RWPE2 (cell line): ENCODE measurements at regions not wholly inside any gene's neighbourhood (a gene's known extent, or its start where the extent isn't known, plus 50 kb on each side); places are given as distances from the start of the nearest gene placed in this dataset.

Experiments used
- ATAC-seq: fragments of 200-7000 bp; cut with Tn5 transposase; 3 replicates; pipeline ENCODE4 v1.9.1; 2021; ENCODE audit warnings: low read depth
- DNase-seq: peaks from one replicate; pipeline ENCODE4 v3.0.0-alpha.2; 2020; ENCODE audit warnings: low spot score
- H3K27ac ChIP-seq: fragments of 450-650 bp; 2 replicates; pipeline ENCODE4 v1.5.1; 2017; ENCODE audit warnings: mild to moderate bottlenecking; ENCODE audit not compliant: poor library complexity, severe bottlenecking
- H3K27me3 ChIP-seq: fragments of 250-450 bp; sonication (Bioruptor Pico); 2 replicates; pipeline ENCODE4 v1.5.1; 2021; ENCODE audit warnings: mild to moderate bottlenecking, moderate library complexity; ENCODE audit not compliant: insufficient read depth, poor library complexity, severe bottlenecking
- H3K36me3 ChIP-seq: fragments of 250-450 bp; sonication (Bioruptor Pico); 2 replicates; pipeline ENCODE4 v1.5.1; 2020; ENCODE audit warnings: low read depth, mild to moderate bottlenecking, moderate library complexity
- H3K4me1 ChIP-seq: fragments of 250-450 bp; sonication (Bioruptor Pico); 2 replicates; pipeline ENCODE4 v1.5.1; 2021; ENCODE audit warnings: mild to moderate bottlenecking, moderate library complexity; ENCODE audit not compliant: insufficient read depth, poor library complexity, severe bottlenecking
- H3K4me3 ChIP-seq: fragments of 250-450 bp; sonication (Bioruptor Pico); 2 replicates; pipeline ENCODE4 v1.5.1; 2021; ENCODE audit warnings: mild to moderate bottlenecking, moderate library complexity; ENCODE audit not compliant: severe bottlenecking
- H3K9me3 ChIP-seq: fragments of 250-450 bp; sonication (Bioruptor Pico); 2 replicates; pipeline ENCODE4 v1.5.1; 2021; ENCODE audit warnings: mild to moderate bottlenecking, moderate library complexity; ENCODE audit not compliant: severe bottlenecking
- TF ChIP-seq, protein P1 (sequence below): fragments of 450-650 bp; IDR thresholded peaks from one replicate; pipeline ENCODE4 v1.5.1; 2017; ENCODE audit warnings: mild to moderate bottlenecking, moderate library complexity; ENCODE audit not compliant: poor library complexity, severe bottlenecking

DNA sequence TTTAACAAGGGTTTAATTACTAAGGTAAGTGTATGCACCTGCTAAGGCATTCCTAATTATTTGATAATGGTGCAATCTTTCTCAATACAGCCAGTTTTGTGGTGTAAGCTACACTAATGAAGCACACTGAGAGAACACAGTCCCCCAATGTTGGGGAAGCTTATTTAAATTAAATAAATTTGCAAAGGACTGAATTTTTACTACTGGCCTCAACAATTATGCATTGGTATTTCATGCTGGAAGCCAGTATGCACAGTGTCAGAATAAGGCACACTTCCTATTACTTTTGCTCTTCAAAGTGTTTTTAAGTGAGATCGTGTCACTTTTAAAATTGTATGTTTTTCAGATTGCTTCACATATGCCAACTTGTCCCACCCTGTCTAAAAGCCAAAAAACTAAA is 103.2 kb upstream of the ZNF521 start:
- H3K4me3 ChIP-seq, result no peak overlapping the region
- no peak for ATAC-seq

DNA sequence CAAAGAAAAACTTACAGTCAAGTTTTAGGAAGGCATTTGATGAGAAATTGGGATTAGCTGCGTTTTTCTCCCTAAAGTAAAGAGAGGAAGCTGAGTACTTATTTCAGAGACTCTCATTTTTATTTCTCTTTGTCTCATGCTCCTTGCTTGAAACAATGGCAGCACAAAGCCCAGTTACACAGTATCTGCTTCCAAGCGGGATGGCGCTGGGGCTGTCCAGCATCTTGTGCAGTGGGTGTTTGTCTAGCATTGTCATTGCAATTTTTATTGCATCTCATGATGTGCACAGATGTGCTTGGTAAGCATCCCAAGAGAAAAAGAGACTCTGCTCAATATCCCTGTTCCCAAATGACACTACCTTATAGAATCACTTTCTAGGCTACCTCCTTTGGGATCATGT is 102.8 kb upstream of the ZNF521 start:
- DNase-seq, result no peak
- Histone ChIP-seq H3K4me3 (no peak overlapping the region), H3K9me3 (no peaks in the 10 kb centered on the region), H3K4me1 (no peaks in the 10 kb centered on the region), H3K27me3 (no peaks in the 10 kb centered on the region), H3K27ac (no peak overlapping the region), H3K36me3 (no peaks in the 10 kb centered on the region)
- no peak for ATAC-seq
- TF ChIP-seq, protein P1, sequence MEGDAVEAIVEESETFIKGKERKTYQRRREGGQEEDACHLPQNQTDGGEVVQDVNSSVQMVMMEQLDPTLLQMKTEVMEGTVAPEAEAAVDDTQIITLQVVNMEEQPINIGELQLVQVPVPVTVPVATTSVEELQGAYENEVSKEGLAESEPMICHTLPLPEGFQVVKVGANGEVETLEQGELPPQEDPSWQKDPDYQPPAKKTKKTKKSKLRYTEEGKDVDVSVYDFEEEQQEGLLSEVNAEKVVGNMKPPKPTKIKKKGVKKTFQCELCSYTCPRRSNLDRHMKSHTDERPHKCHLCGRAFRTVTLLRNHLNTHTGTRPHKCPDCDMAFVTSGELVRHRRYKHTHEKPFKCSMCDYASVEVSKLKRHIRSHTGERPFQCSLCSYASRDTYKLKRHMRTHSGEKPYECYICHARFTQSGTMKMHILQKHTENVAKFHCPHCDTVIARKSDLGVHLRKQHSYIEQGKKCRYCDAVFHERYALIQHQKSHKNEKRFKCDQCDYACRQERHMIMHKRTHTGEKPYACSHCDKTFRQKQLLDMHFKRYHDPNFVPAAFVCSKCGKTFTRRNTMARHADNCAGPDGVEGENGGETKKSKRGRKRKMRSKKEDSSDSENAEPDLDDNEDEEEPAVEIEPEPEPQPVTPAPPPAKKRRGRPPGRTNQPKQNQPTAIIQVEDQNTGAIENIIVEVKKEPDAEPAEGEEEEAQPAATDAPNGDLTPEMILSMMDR, result no peak

More for the DNA sequence above, 103.2 kb upstream of the ZNF521 start:
- Histone ChIP-seq H3K9me3 (no peaks in the 10 kb centered on the region), H3K27ac (no peak overlapping the region), H3K36me3 (no peaks in the 10 kb centered on the region), H3K27me3 (no peaks in the 10 kb centered on the region), H3K4me1 (no peaks in the 10 kb centered on the region)
- TF ChIP-seq, protein P1, result no peak
- no peak for DNase-seq

DNA sequence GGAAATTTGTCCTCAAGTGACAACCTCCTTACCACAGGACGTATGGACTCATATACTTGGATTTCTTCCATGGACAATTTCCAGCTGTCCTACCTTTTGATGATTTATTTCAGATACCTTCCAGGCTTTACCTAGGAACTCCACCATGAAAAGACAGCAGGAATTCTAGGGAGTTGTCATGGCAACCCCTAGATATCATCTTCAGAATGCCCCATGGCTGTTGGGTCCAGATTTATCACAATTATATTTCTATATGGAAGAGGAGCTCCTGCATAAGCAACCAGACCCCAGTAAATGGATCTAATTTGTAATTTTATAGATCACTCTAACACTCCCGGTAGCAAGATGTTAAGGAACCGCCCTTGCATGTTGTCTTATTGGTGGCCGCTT is 102.3 kb upstream of the ZNF521 start:
- Histone ChIP-seq H3K27me3 (no peaks in the 10 kb centered on the region), H3K27ac (no peak overlapping the region), H3K9me3 (no peaks in the 10 kb centered on the region), H3K4me1 (no peaks in the 10 kb centered on the region), H3K4me3 (no peak overlapping the region), H3K36me3 (no peaks in the 10 kb centered on the region)
- ATAC-seq, result no peak
- TF ChIP-seq, protein P1, result no peak
- no peak for DNase-seq

DNA sequence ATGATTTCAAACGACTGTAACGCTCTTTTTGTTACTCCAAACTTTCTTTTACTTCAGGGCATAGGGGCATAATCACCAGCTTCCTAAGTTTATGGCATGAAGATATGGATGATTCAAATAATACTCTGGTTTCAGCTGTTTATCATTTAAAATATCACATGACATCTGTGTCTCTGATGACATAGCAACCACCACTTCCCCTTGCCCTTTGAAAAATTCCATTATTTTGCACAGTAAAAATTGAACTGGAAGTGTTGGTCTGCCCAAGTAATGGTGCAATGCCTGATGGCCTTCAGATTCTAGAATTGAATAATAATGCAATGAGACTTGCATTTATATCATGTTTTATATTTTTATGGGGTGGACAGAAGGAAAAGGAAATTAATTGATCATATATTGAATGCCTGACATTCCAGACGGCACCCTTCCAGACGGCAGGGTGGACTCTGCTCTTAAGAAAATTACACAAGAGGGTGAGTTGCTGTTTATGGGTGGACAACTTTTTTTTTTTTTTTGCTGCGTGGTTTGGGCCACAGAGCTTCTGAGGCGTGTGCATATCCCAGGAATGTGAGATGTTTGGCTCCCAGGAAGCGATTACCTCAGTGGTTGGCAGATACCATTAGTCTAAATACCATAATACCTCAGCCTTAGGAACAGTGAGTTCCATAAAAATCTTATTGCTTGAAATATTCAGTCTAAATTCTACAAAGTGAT is 101.7 kb upstream of the ZNF521 start:
- no peaks in the 10 kb centered on the region for H3K36me3 ChIP-seq
- no peak overlapping the region for H3K27ac ChIP-seq
- no peaks in the 10 kb centered on the region for H3K27me3 ChIP-seq
- TF ChIP-seq, protein P1, result no peak
- no peak overlapping the region for H3K4me3 ChIP-seq
- no peaks in the 10 kb centered on the region for H3K9me3 ChIP-seq
- no peaks in the 10 kb centered on the region for H3K4me1 ChIP-seq
- ATAC-seq, result no peak
- DNase-seq, result no peak

DNA sequence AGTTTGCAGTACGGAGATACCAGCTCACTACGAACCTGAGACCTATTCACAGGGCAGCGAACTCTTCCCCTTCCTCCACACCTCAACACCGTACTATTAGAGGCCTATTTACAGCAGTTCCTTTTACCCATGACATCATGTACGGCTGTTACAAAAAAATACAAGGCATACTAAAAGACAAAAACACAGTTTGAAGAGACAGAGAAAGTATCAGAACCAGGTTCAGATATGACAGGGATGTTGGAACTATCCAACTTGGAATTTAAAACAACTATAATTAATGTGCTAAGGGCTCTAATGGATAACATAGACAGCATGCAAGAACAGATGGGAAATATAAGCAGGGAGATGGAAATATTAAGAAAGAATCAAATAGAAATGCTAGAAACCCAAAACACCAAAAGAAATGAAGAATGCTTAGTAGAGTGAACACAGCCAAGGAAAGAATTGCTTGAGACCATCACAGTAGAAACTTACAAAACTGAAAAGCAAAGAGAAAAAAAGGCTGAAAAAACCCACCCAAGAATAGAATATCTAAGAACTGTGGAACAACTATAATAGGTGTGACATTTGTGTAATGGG is 99.2 kb upstream of the ZNF521 start:
- DNase-seq (no peak), ATAC-seq (no peak)
- Histone ChIP-seq H3K27me3 (no peaks in the 10 kb centered on the region), H3K9me3 (no peaks in the 10 kb centered on the region), H3K27ac (no peak overlapping the region), H3K4me1 (no peaks in the 10 kb centered on the region), H3K36me3 (no peaks in the 10 kb centered on the region), H3K4me3 (no peak overlapping the region)
- TF ChIP-seq, protein P1, result no peak
